Suppressor macrophage treated with lipopolysaccharide for 1 hour (primary cell): ENCODE measurements at regions not wholly inside any gene's neighbourhood (a gene's known extent, or its start where the extent isn't known, plus 50 kb on each side); places are given as distances from the start of the nearest gene placed in this dataset.

ENCODE experiments used
- DNase-seq, 3 donors: peaks; one replicate each; pipeline ENCODE4 v3.0.0-alpha.2; 2020 to 2022

GRCh38 chr3:160047876-160048275 is 59.2 kb downstream of the IL12A start:
- peak; percentile 22 to 36 (median 35) for DNase-seq

- peak in 1 of 3 donors; percentile 1 for DNase-seq
Measured at GRCh38 chr3:160049038-160049437, 60.4 kb downstream of the IL12A start.

- DNase-seq = peak in 1 of 3 donors; percentile 16
Measured at GRCh38 chr3:160049565-160049964, 60.9 kb downstream of the IL12A start.

GRCh38 chr3:160049988-160050387 is 61.4 kb downstream of the IL12A start:
- peak; percentile 60 to 70 (median 63) for DNase-seq

GRCh38 chr3:160052385-160053047 is 63.9 kb downstream of the IL12A start:
- DNase-seq = no peak

GRCh38 chr3:160053048-160053391 is 64.4 kb downstream of the IL12A start:
- DNase-seq = no peak

GRCh38 chr3:160054862-160055261 is 66.2 kb downstream of the IL12A start:
- peak in 1 of 3 donors; percentile 27 for DNase-seq

- no peak for DNase-seq
Measured at GRCh38 chr3:160055659-160056058, 67.0 kb downstream of the IL12A start.

GRCh38 chr3:160057331-160057730 is 68.7 kb downstream of the IL12A start:
- DNase-seq = peak; percentile 60 to 84 (median 84)

- DNase-seq = no peak
Measured at GRCh38 chr3:160060409-160061027, 71.9 kb downstream of the IL12A start.

- no peak for DNase-seq
Measured at GRCh38 chr3:160061525-160061924, 72.9 kb downstream of the IL12A start.

- DNase-seq = peak; percentile 74 to 82 (median 74)
Measured at GRCh38 chr3:160065282-160065681, 76.6 kb downstream of the IL12A start.

- DNase-seq = peak; percentile 51 to 63 (median 61)
Measured at GRCh38 chr3:160065786-160066185, 77.2 kb downstream of the IL12A start.

- peak in 2 of 3 donors; percentile 30 to 41 for DNase-seq
Measured at GRCh38 chr3:160069986-160070385, 81.4 kb downstream of the IL12A start.

GRCh38 chr3:160076519-160076918 is 87.9 kb downstream of the IL12A start:
- no peak for DNase-seq

GRCh38 chr3:160078533-160078932 is 89.9 kb downstream of the IL12A start:
- DNase-seq = no peak

GRCh38 chr3:160081958-160082533 is 93.4 kb downstream of the IL12A start:
- DNase-seq = no peak

- DNase-seq = no peak
Measured at GRCh38 chr3:160084998-160085397, 96.4 kb downstream of the IL12A start.

- no peak for DNase-seq
Measured at GRCh38 chr3:160088492-160089137, 100.0 kb downstream of the IL12A start.

GRCh38 chr3:160090653-160091052 is 102.0 kb downstream of the IL12A start:
- DNase-seq = no peak

GRCh38 chr3:160091441-160091840 is 102.8 kb downstream of the IL12A start:
- DNase-seq = no peak

GRCh38 chr3:160092760-160093159 is 104.1 kb downstream of the IL12A start:
- DNase-seq = no peak

GRCh38 chr3:160094562-160094961 is 105.9 kb downstream of the IL12A start:
- no peak for DNase-seq

- no peak for DNase-seq
Measured at GRCh38 chr3:160097478-160097877, 108.8 kb downstream of the IL12A start.
